EL (cell line): ENCODE measurements at regions not wholly inside any gene's neighbourhood (a gene's known extent, or its start where the extent isn't known, plus 50 kb on each side); places are given as distances from the start of the nearest gene placed in this dataset.
"Not testable (repeated sequence)": the region's sequence is repeated elsewhere in the genome, so short reads cannot be mapped to it uniquely, and the experiment has no call there.

Source experiments
- DNase-seq: peaks from one replicate; pipeline ENCODE4 v3.0.0-alpha.2; 2016

GRCh38 chr10:30169342-30169741 is 110.0 kb upstream of the JCAD start:
- DNase-seq = no peak

- peak; percentile 20 for DNase-seq
Observed at GRCh38 chr10:30166929-30167328, 107.5 kb upstream of the JCAD start.

GRCh38 chr10:30163410-30163809 is 104.0 kb upstream of the JCAD start:
- DNase-seq = not testable (repeated sequence)

GRCh38 chr10:30162796-30163195 is 103.4 kb upstream of the JCAD start:
- not testable (repeated sequence) for DNase-seq

- DNase-seq = no peak
Observed at GRCh38 chr10:30160271-30160982, 101.0 kb upstream of the JCAD start.

- DNase-seq = not testable (repeated sequence)
Observed at GRCh38 chr10:30159614-30160013, 100.2 kb upstream of the JCAD start.

GRCh38 chr10:30158325-30158960 is 99.1 kb upstream of the JCAD start:
- DNase-seq = no peak

- DNase-seq = peak; percentile 10
Observed at GRCh38 chr10:30155401-30155800, 96.0 kb upstream of the JCAD start.

GRCh38 chr10:30154561-30154960 is 95.2 kb upstream of the JCAD start:
- no peak for DNase-seq

- DNase-seq = no peak
Observed at GRCh38 chr10:30154126-30154525, 94.7 kb upstream of the JCAD start.

- peak; percentile 79 for DNase-seq
Observed at GRCh38 chr10:30151581-30152389, 92.4 kb upstream of the JCAD start.

- no peak for DNase-seq
Observed at GRCh38 chr10:30141423-30141822, 82.0 kb upstream of the JCAD start.

- DNase-seq = no peak
Observed at GRCh38 chr10:30134171-30134945, 75.0 kb upstream of the JCAD start.

GRCh38 chr10:30133198-30133597 is 73.8 kb upstream of the JCAD start:
- no peak for DNase-seq

- DNase-seq = not testable (repeated sequence)
Observed at GRCh38 chr10:30131369-30131768, 72.0 kb upstream of the JCAD start.

GRCh38 chr10:30129326-30129725 is 69.9 kb upstream of the JCAD start:
- DNase-seq = not testable (repeated sequence)

- DNase-seq = no peak
Observed at GRCh38 chr10:30127120-30127541, 67.7 kb upstream of the JCAD start.

- DNase-seq = no peak
Observed at GRCh38 chr10:30125496-30125895, 66.1 kb upstream of the JCAD start.

- DNase-seq = no peak
Observed at GRCh38 chr10:30124704-30125103, 65.3 kb upstream of the JCAD start.

GRCh38 chr10:30121401-30121800 is 62.0 kb upstream of the JCAD start:
- DNase-seq = no peak

GRCh38 chr10:30118590-30118989 is 59.2 kb upstream of the JCAD start:
- DNase-seq = no peak

- DNase-seq = no peak
Observed at GRCh38 chr10:30117812-30118501, 58.6 kb upstream of the JCAD start.
